H7 (cell line): ENCODE measurements at regions not wholly inside any gene's neighbourhood (a gene's known extent, or its start where the extent isn't known, plus 50 kb on each side); places are given as distances from the start of the nearest gene placed in this dataset.
"Not testable (repeated sequence)": the region's sequence is repeated elsewhere in the genome, so short reads cannot be mapped to it uniquely, and the experiment has no call there.

Experiments
- DNase-seq: peaks from one replicate; pipeline ENCODE4 v3.0.0; 2012
- H3K27me3 ChIP-seq: 2 replicates; pipeline ENCODE4 v1.6.0; 2011; ENCODE audit warnings: mild to moderate bottlenecking, low read length; ENCODE audit not compliant: control insufficient read depth, insufficient read depth
- H3K36me3 ChIP-seq: replicated peaks from 2 replicates; pipeline ENCODE4 v1.5.1; 2011; ENCODE audit warnings: low read length; ENCODE audit not compliant: control insufficient read depth, insufficient read depth
- H3K4me3 ChIP-seq: 2 replicates; pipeline ENCODE4 v1.5.1; 2011; ENCODE audit warnings: low read depth, mild to moderate bottlenecking, control low read depth, low read length, moderate library complexity; ENCODE audit not compliant: insufficient read depth

GRCh38 chr10:7043055-7043653, 367.7 kb downstream of the SFMBT2 start:
- Histone ChIP-seq H3K36me3 (no peaks in the 10 kb centered on the region), H3K27me3 (no peaks in the 10 kb centered on the region), H3K4me3 (no peak overlapping the region)
- no peak for DNase-seq

- DNase-seq, result no peak
- Histone ChIP-seq H3K36me3 (no peaks in the 10 kb centered on the region), H3K27me3 (no peaks in the 10 kb centered on the region), H3K4me3 (no peak overlapping the region)
These were observed 368.3 kb downstream of the SFMBT2 start for GRCh38 chr10:7042419-7043054.

- no peaks in the 10 kb centered on the region for H3K36me3 ChIP-seq
- H3K4me3 ChIP-seq, result no peak overlapping the region
- DNase-seq, result no peak
- no peaks in the 10 kb centered on the region for H3K27me3 ChIP-seq
These were observed 368.8 kb downstream of the SFMBT2 start for GRCh38 chr10:7042000-7042399.

GRCh38 chr10:7040681-7041080, 370.2 kb downstream of the SFMBT2 start:
- no peaks in the 10 kb centered on the region for H3K27me3 ChIP-seq
- no peaks in the 10 kb centered on the region for H3K36me3 ChIP-seq
- H3K4me3 ChIP-seq, result no peak overlapping the region
- no peak for DNase-seq

- Histone ChIP-seq H3K4me3 (no peak overlapping the region), H3K36me3 (no peaks in the 10 kb centered on the region), H3K27me3 (no peaks in the 10 kb centered on the region)
- DNase-seq, result no peak
These were observed 371.0 kb downstream of the SFMBT2 start for GRCh38 chr10:7039859-7040258.

- no peak for DNase-seq
These were observed 372.4 kb downstream of the SFMBT2 start for GRCh38 chr10:7038416-7038815.

GRCh38 chr10:7037434-7037833, 373.4 kb downstream of the SFMBT2 start:
- H3K36me3 ChIP-seq, DNase-seq, H3K27me3 ChIP-seq, H3K4me3 ChIP-seq: not testable (repeated sequence)

More at GRCh38 chr10:7038416-7038815, 372.4 kb downstream of the SFMBT2 start:
- H3K4me3 ChIP-seq, result no peak overlapping the region
- no peaks in the 10 kb centered on the region for H3K36me3 ChIP-seq
- no peaks in the 10 kb centered on the region for H3K27me3 ChIP-seq

- H3K27me3 ChIP-seq, result no peaks in the 10 kb centered on the region
- no peak for DNase-seq
- H3K36me3 ChIP-seq, result no peaks in the 10 kb centered on the region
- no peak overlapping the region for H3K4me3 ChIP-seq
These were observed 373.9 kb downstream of the SFMBT2 start for GRCh38 chr10:7036951-7037350.

GRCh38 chr10:7035126-7035761, 375.6 kb downstream of the SFMBT2 start:
- no peaks in the 10 kb centered on the region for H3K36me3 ChIP-seq

GRCh38 chr10:7033031-7033430, 377.8 kb downstream of the SFMBT2 start:
- H3K4me3 ChIP-seq, result no peak overlapping the region
- no peak for DNase-seq
- no peaks in the 10 kb centered on the region for H3K36me3 ChIP-seq
- no peaks in the 10 kb centered on the region for H3K27me3 ChIP-seq

More at GRCh38 chr10:7035126-7035761, 375.6 kb downstream of the SFMBT2 start:
- Histone ChIP-seq H3K4me3 (no peak overlapping the region), H3K27me3 (no peaks in the 10 kb centered on the region)
- no peak for DNase-seq

GRCh38 chr10:7030134-7030855, 380.5 kb downstream of the SFMBT2 start:
- DNase-seq, result no peak
- Histone ChIP-seq H3K36me3 (no peaks in the 10 kb centered on the region), H3K27me3 (no peaks in the 10 kb centered on the region), H3K4me3 (no peak overlapping the region)

GRCh38 chr10:7029672-7030071, 381.2 kb downstream of the SFMBT2 start:
- Histone ChIP-seq H3K36me3 (no peaks in the 10 kb centered on the region), H3K27me3 (no peaks in the 10 kb centered on the region), H3K4me3 (no peak overlapping the region)
- DNase-seq, result no peak

- Histone ChIP-seq H3K27me3 (no peaks in the 10 kb centered on the region), H3K4me3 (no peak overlapping the region)
These were observed 382.0 kb downstream of the SFMBT2 start for GRCh38 chr10:7028809-7029166.

GRCh38 chr10:7027913-7028808, 382.7 kb downstream of the SFMBT2 start:
- Histone ChIP-seq H3K27me3 (no peaks in the 10 kb centered on the region), H3K4me3 (no peak overlapping the region), H3K36me3 (no peaks in the 10 kb centered on the region)
- no peak for DNase-seq

More at GRCh38 chr10:7028809-7029166, 382.0 kb downstream of the SFMBT2 start:
- no peaks in the 10 kb centered on the region for H3K36me3 ChIP-seq
- DNase-seq, result no peak
